Left renal pelvis (tissue), 4 donors: ENCODE measurements at regions not wholly inside any gene's neighbourhood (a gene's known extent, or its start where the extent isn't known, plus 50 kb on each side); places are given as distances from the start of the nearest gene placed in this dataset.
"Not testable (repeated sequence)": the region's sequence is repeated elsewhere in the genome, so short reads cannot be mapped to it uniquely, and the experiment has no call there.

Experiments
- DNase-seq, 4 donors: peaks; one replicate each; pipeline ENCODE4 v3.0.0-alpha.2; 2013; ENCODE audit warnings: low read depth in 4 of 4, low spot score in 3 of 4

GRCh38 chr2:173463846-173464245, 109.2 kb downstream of the CDCA7 start:
- no peak for DNase-seq

GRCh38 chr2:173467751-173468150, 113.1 kb downstream of the CDCA7 start:
- DNase-seq = no peak

- no peak for DNase-seq
Observed at GRCh38 chr2:173468266-173468793, 113.7 kb downstream of the CDCA7 start.

GRCh38 chr2:173472112-173472511, 117.4 kb downstream of the CDCA7 start:
- DNase-seq = no peak

- no peak for DNase-seq
Observed at GRCh38 chr2:173483137-173483536, 128.5 kb downstream of the CDCA7 start.

- DNase-seq = no peak
Observed at GRCh38 chr2:173488861-173489260, 134.2 kb downstream of the CDCA7 start.

- no peak for DNase-seq
Observed at GRCh38 chr2:173491418-173491817, 136.7 kb downstream of the CDCA7 start.

- DNase-seq = no peak
Observed at GRCh38 chr2:173493874-173494273, 139.2 kb downstream of the CDCA7 start.

GRCh38 chr2:173496746-173497145, 142.1 kb downstream of the CDCA7 start:
- DNase-seq = no peak

GRCh38 chr2:173500953-173501352, 146.3 kb downstream of the CDCA7 start:
- no peak for DNase-seq

GRCh38 chr2:173502296-173502695, 147.6 kb downstream of the CDCA7 start:
- DNase-seq = no peak

- DNase-seq = no peak
Observed at GRCh38 chr2:173511357-173511756, 156.7 kb downstream of the CDCA7 start.

GRCh38 chr2:173511942-173512341, 157.3 kb downstream of the CDCA7 start:
- no peak for DNase-seq

GRCh38 chr2:173513107-173513727, 158.5 kb downstream of the CDCA7 start:
- no peak for DNase-seq

GRCh38 chr2:173520918-173521317, 166.2 kb downstream of the CDCA7 start:
- DNase-seq = no peak

- no peak for DNase-seq
Observed at GRCh38 chr2:173521450-173522192, 166.9 kb downstream of the CDCA7 start.

GRCh38 chr2:173523497-173523896, 168.8 kb downstream of the CDCA7 start:
- DNase-seq = no peak

- DNase-seq = no peak
Observed at GRCh38 chr2:173524256-173524955, 169.7 kb downstream of the CDCA7 start.

GRCh38 chr2:173532732-173533531, 178.3 kb downstream of the CDCA7 start:
- not testable (repeated sequence) for DNase-seq

- DNase-seq = no peak
Observed at GRCh38 chr2:173537694-173538093, 183.0 kb downstream of the CDCA7 start.

GRCh38 chr2:173539615-173540014, 184.9 kb downstream of the CDCA7 start:
- DNase-seq = no peak
